K562 (cell line): ENCODE measurements at regions not wholly inside any gene's neighbourhood (a gene's known extent, or its start where the extent isn't known, plus 50 kb on each side); places are given as distances from the start of the nearest gene placed in this dataset.

Experiments used
- ATAC-seq: fragments of 200-7000 bp; cut with Tn5 transposase; 3 replicates; pipeline ENCODE4 v1.9.1; 2020; ENCODE audit warnings: moderate library complexity
- BruUV-seq: library from RNA; stranded (reverse); fragments of 400-500 nt; replicated peaks from 2 replicates; lab custom pipeline; 2021; lab: Mats Ljungman, UMichigan
- CTCF ChIA-PET: fragments of 300-600 bp; formaldehyde crosslinking; extraction: SDS; loops from one replicate; lab custom pipeline; 2021; ENCODE audit warnings: low intra/inter-chr PET ratio; lab: Yijun Ruan, JAX
- POLR2A ChIA-PET: fragments of 300-600, 350-650 bp; sonication (Branson Sonifier 250); formaldehyde crosslinking; extraction: SDS; loops from one replicate; lab custom pipeline; 2021; ENCODE audit warnings: antibody characterized with exemption, inconsistent platforms; lab: Yijun Ruan, JAX
- DNase-seq, 4 experiments: peaks; one replicate each; pipeline versions ENCODE4 v3.0.0 to v3.0.0-alpha.2; 2011 to 2018; ENCODE audit warnings: low spot score in 3 of 4, mixed read lengths in 3 of 4; ENCODE audit errors: extremely low read depth in 1 of 4
- FAIRE-seq: peaks from 2 replicates; lab custom pipeline; 2011; peaks lifted over from hg19 to GRCh38; lab: Jason Lieb, UNC
- H2AFZ ChIP-seq: 2 replicates; pipeline ENCODE4 v1.6.0; 2011; ENCODE audit warnings: low read depth, low read length, control low read depth, inconsistent platforms
- H3K27ac ChIP-seq: fragments of 200-600 bp; 3 replicates; pipeline ENCODE4 v1.8.0; 2011; ENCODE audit warnings: low read depth, mild to moderate bottlenecking, control low read depth, inconsistent platforms, low read length, moderate library complexity, mixed read lengths; ENCODE audit errors: extremely low read depth
- H3K27me3 ChIP-seq, 2 experiments: fragments of 300-600 bp in 1 of 2; 2 replicates in 1 of 2; 3 replicates in 1 of 2; pipeline versions ENCODE4 v1.6.0 to v1.8.0; 2011; ENCODE audit warnings: inconsistent platforms in 2 of 2, low read length in 2 of 2, mild to moderate bottlenecking in 1 of 2, mixed read lengths in 1 of 2, moderate library complexity in 1 of 2; ENCODE audit not compliant: control insufficient read depth in 2 of 2, insufficient read depth in 2 of 2
- H3K36me3 ChIP-seq: fragments of 300-600 bp; 3 replicates; pipeline ENCODE4 v1.8.0; 2011; ENCODE audit warnings: mild to moderate bottlenecking, low read length, inconsistent platforms; ENCODE audit not compliant: control insufficient read depth, insufficient read depth
- H3K4me1 ChIP-seq, 2 experiments: fragments of 200-600 bp in 1 of 2; replicated peaks in 1 of 2; 2 replicates in 1 of 2; 3 replicates in 1 of 2; pipeline versions ENCODE4 v1.5.1 to v1.8.0; 2011; ENCODE audit warnings: inconsistent platforms in 2 of 2, low read length in 2 of 2, mild to moderate bottlenecking in 1 of 2, mixed read lengths in 1 of 2, moderate library complexity in 1 of 2; ENCODE audit not compliant: control insufficient read depth in 2 of 2, insufficient read depth in 2 of 2
- H3K4me2 ChIP-seq: 2 replicates; pipeline ENCODE4 v1.6.1; 2011; ENCODE audit warnings: low read length, control low read depth, inconsistent platforms, mixed read lengths; ENCODE audit not compliant: insufficient read depth
- H3K4me3 ChIP-seq: fragments of 200-600 bp; sonication (generic), shearing (Covaris generic); 2 replicates; pipeline ENCODE4 v1.5.1; 2016; ENCODE audit warnings: control low read depth, inconsistent platforms
- H3K79me2 ChIP-seq: fragments of 200-600 bp; 3 replicates; pipeline ENCODE4 v1.8.0; 2011; ENCODE audit warnings: low read length, inconsistent platforms; ENCODE audit not compliant: control insufficient read depth, insufficient read depth
- H3K9ac ChIP-seq, 2 experiments: 2 replicates each; pipeline versions ENCODE4 v1.6.0 to v1.6.1; 2011; ENCODE audit warnings: low read depth in 2 of 2, low read length in 2 of 2, control low read depth in 1 of 2, inconsistent platforms in 1 of 2, mild to moderate bottlenecking in 1 of 2, mixed read lengths in 1 of 2; ENCODE audit not compliant: insufficient read depth in 1 of 2
- H3K9me1 ChIP-seq: one replicate; pipeline ENCODE4 v1.6.0; 2011; ENCODE audit warnings: inconsistent platforms, mild to moderate bottlenecking, low read length, moderate library complexity; ENCODE audit not compliant: control insufficient read depth, insufficient read depth
- H3K9me3 ChIP-seq: replicated peaks from 2 replicates; pipeline ENCODE4 v1.5.1; 2011; ENCODE audit warnings: low read depth, low read length, inconsistent platforms; ENCODE audit not compliant: control insufficient read depth, insufficient read depth
- H4K20me1 ChIP-seq: replicated peaks from 2 replicates; pipeline ENCODE4 v1.6.1; 2011; ENCODE audit warnings: low read length, inconsistent platforms, mixed read lengths; ENCODE audit not compliant: control insufficient read depth, insufficient read depth
- CBX1 ChIP-seq: sonication (generic); IDR thresholded peaks from 2 replicates; pipeline ENCODE4 v1.6.1; 2016; ENCODE audit warnings: antibody characterized with exemption, low read depth, mild to moderate bottlenecking
- ELF4 ChIP-seq: fragments of 450-650 bp; formaldehyde crosslinking; IDR thresholded peaks from 2 replicates; pipeline ENCODE4 v1.4.0; 2022; ENCODE audit warnings: missing genetic modification characterization
- NR2F6 ChIP-seq: fragments of 450-650 bp; formaldehyde crosslinking; IDR thresholded peaks from 2 replicates; pipeline ENCODE4 v1.4.0; 2020; ENCODE audit warnings: mild to moderate bottlenecking
- PML ChIP-seq: IDR thresholded peaks from 2 replicates; pipeline ENCODE4 v1.6.1; 2012; ENCODE audit warnings: low read length, inconsistent platforms
- PRMT5 ChIP-seq: sonication (generic); formaldehyde crosslinking; IDR thresholded peaks from 2 replicates; pipeline ENCODE4 v1.5.0; 2020; ENCODE audit warnings: missing genetic modification reagents
- RBM25 ChIP-seq: fragments of 200-400 bp; formaldehyde crosslinking; IDR thresholded peaks from 2 replicates; pipeline ENCODE4 v1.6.1; 2018; ENCODE audit warnings: low read length, low read depth, moderate library complexity; ENCODE audit not compliant: severe bottlenecking
- RREB1 ChIP-seq: fragments of 250-450 bp; sonication (Bioruptor Pico); IDR thresholded peaks from 2 replicates; pipeline ENCODE4 v1.4.0; 2020
- TBL1XR1 ChIP-seq, 2 experiments: IDR thresholded peaks; 2 replicates each; pipeline ENCODE4 v1.6.1; 2012; ENCODE audit warnings: improper control_type of control experiment in 2 of 2, low read length in 2 of 2, mild to moderate bottlenecking in 1 of 2
- TOE1 ChIP-seq, 2 experiments: fragments of 450-650 bp in 1 of 2; sonication (generic) in 1 of 2; formaldehyde crosslinking in 1 of 2; IDR thresholded peaks; 2 replicates each; pipeline versions ENCODE4 v1.7.1 to v1.8.0; 2016 to 2022; ENCODE audit warnings: borderline replicate concordance in 2 of 2, mild to moderate bottlenecking in 2 of 2, antibody characterized with exemption in 1 of 2, inconsistent platforms in 1 of 2, low read depth in 1 of 2, missing genetic modification reagents in 1 of 2, moderate library complexity in 1 of 2
- WGBS: fragments of 100-300 bp; shearing (Covaris generic); methylation state at CpG from one replicate; pipeline ENCODE4 v1.1.6; 2016; ENCODE audit warnings: low coverage, mixed read lengths; ENCODE audit not compliant: insufficient coverage; ENCODE audit errors: missing lambda C conversion rate; 5-methylcytosine and 5-hydroxymethylcytosine counted together
- in situ Hi-C: fragments of 300-500 bp; cut with MboI; formaldehyde crosslinking; loops from 4 replicates; pipeline ENCODE4 v1.15.0; 2018; ENCODE audit warnings: inconsistent platforms, mixed read lengths
- intact Hi-C: fragments of 100-400 bp; cut with micrococcal nuclease; formaldehyde crosslinking; loops from 2 replicates; pipeline ENCODE4 v1.14.2; 2022
- TF ChIP-seq, protein P1 (sequence below): fragments of 250-450 bp; sonication (Bioruptor Pico); IDR thresholded peaks from 2 replicates; pipeline ENCODE4 v1.6.1; 2021; ENCODE audit warnings: mild to moderate bottlenecking

- TF ChIP-seq PML (no peak), RBM25 (no peak), PRMT5 (CRISPR knock-in tag) (no peak), CBX1 (no peak), RREB1 (CRISPR knock-in tag) (no peak), ELF4 (CRISPR knock-in tag) (no peak), TBL1XR1 (IDR thresholded peaks at IDR 0.05; ENCODE audit: low read length in 2 of 2) (no peak), NR2F6 (no peak), TOE1 (IDR thresholded peaks at IDR 0.05; ENCODE audit: borderline replicate concordance) (no peak), TOE1 (CRISPR knock-in tag; IDR thresholded peaks at IDR 0.05; ENCODE audit: borderline replicate concordance, low read depth) (no peak)
- TF ChIP-seq, protein P1, sequence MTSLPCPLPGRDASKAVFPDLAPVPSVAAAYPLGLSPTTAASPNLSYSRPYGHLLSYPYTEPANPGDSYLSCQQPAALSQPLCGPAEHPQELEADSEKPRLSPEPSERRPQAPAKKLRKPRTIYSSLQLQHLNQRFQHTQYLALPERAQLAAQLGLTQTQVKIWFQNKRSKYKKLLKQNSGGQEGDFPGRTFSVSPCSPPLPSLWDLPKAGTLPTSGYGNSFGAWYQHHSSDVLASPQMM (CRISPR knock-in tag), result no peak
- intact Hi-C loops (no loop called here), in situ Hi-C loops (no loop called here)
- no peak for ATAC-seq
- no TSS peak for BruUV-seq
- H3K27me3 ChIP-seq, result no peaks in the 10 kb centered on the region
- peak overlapping the region; percentile 47; the same call in 1 of the 2 replicates for H2AFZ ChIP-seq
- 52% methylated on average over 13 of the region's 14 CpGs for WGBS
- H3K36me3 ChIP-seq, result no peaks in the 10 kb centered on the region
- H3K4me1 ChIP-seq, result peaks cover 6% of the 10 kb centered on the region in 2 experiments
- no peaks in the 10 kb centered on the region for H3K9me3 ChIP-seq
- no peaks in the 10 kb centered on the region for H3K9me1 ChIP-seq
- H3K4me3 ChIP-seq, result no peak overlapping the region
- no peak overlapping the region for H3K4me2 ChIP-seq
- ChIA-PET POLR2A (interaction anchor here (1.7 kb wide), 1 partner anchor 10 kb away, joined by 6 read pairs; no protein-coding TSS in a partner anchor), CTCF (no interaction called here)
- peak overlapping the region in 1 of 2 experiments; percentile 47; a peak in 2 of 4 replicates for H3K9ac ChIP-seq
- no peak overlapping the region for H3K27ac ChIP-seq
- H4K20me1 ChIP-seq, result no peaks in the 10 kb centered on the region
- H3K79me2 ChIP-seq, result no peaks in the 10 kb centered on the region
- no peak for FAIRE-seq
- no peak for DNase-seq
Measured at GRCh38 chr4:108350332-108350731, 181.6 kb upstream of the LEF1 start.
